GM12892 (cell line): ENCODE measurements at regions not wholly inside any gene's neighbourhood (a gene's known extent, or its start where the extent isn't known, plus 50 kb on each side); places are given as distances from the start of the nearest gene placed in this dataset.
"Not testable (repeated sequence)": the region's sequence is repeated elsewhere in the genome, so short reads cannot be mapped to it uniquely, and the experiment has no call there.

Source experiments
- DNase-seq: peaks from one replicate; pipeline ENCODE4 v3.0.0; 2011; ENCODE audit not compliant: insufficient read length
- FAIRE-seq: peaks from 2 replicates; lab custom pipeline; 2011; peaks lifted over from hg19 to GRCh38; lab: Jason Lieb, UNC
- POLR2A ChIP-seq: IDR thresholded peaks from 2 replicates; pipeline ENCODE4 v1.6.1; 2011; ENCODE audit warnings: low read depth, low read length, control low read depth
- POLR2AphosphoS5 ChIP-seq: IDR thresholded peaks from 2 replicates; pipeline ENCODE4 v1.6.1; 2011; ENCODE audit warnings: low read depth, low read length, control low read depth
- TAF1 ChIP-seq: IDR thresholded peaks from 2 replicates; pipeline ENCODE4 v1.6.1; 2011; ENCODE audit warnings: low read depth, mild to moderate bottlenecking, control low read depth, low read length, borderline replicate concordance

DNA sequence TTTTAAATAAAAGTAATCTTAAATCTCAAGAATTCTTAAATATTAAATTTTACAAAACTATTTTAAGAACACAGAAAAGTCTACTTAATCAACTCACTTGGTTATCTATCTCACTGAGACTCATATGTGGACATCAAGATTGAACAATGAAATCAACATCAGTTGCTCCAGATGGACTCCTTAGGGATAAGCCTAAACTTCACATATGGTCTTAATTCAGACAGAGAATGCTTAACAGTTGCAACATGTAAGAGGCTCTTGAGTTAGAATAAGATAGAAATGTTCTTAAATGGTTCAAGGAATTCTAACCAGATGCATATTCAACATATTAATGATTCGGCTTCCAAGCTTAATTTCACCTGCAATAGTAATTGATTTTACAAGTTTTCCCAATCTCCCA lies 1730.9 kb downstream of the PCDH9 start:
- FAIRE-seq: no peak
- no peak for DNase-seq
- TF ChIP-seq TAF1 (no peak), POLR2A (no peak), POLR2AphosphoS5 (no peak)

DNA sequence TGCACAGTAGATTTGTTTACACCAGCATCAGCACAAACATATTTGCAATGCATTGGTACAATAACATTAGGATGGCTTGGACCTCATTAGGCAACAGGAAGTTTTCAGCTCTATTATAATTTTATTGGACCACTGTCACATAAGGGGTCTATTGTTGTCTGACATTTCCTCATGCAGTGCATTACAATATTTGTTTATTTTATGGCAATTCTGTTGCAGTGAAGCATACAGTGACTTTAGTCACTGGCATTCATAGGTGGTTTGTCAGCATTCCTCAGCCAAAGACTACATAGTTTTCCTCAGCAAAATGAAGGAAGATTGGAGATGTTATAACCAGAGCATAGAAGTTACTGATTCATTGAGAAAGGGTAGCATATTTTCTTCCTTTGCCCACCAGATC lies 1732.9 kb downstream of the PCDH9 start:
- DNase-seq (no peak), FAIRE-seq (no peak)
- TF ChIP-seq POLR2A (no peak), TAF1 (no peak), POLR2AphosphoS5 (no peak)

DNA sequence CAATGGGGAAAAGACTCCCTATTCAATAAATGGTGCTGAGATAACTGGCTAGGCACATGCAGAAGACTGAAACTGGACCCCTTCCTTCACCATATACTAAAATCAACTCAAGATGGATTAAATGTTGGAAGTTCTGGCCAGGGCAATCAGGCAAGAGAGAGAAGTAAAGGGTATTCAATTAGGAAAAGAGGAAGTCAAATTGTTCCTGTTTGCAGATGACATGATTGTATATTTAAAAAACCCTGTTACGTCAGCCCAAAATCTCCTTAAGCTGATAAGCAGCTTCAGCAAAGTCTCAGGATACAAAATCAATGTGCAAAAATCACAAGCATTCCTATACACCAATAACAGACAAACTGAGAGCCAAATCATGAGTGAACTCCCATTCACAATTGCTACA lies 1739.4 kb downstream of the PCDH9 start:
- not testable (repeated sequence) for DNase-seq

DNA sequence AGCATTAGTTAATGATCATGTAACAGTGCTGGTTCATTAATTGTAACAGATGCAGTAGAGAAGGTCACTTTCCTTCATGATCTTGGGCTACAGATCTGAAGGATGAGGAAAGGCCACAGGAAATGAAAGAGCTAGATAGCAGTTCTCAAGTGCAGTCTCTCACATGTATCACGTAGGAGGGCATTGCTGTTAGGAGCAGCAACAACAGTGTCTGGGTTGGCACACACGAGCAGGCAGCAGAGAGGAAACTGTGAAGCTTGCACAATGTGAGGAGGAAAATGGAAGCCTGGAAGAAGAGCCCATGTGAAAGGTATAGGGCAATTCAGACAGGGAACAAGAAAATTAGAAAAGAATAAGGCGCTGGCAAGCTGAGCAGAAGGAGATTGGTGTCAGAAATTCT lies 1741.5 kb downstream of the PCDH9 start:
- no peak for TF ChIP-seq POLR2A
- TF ChIP-seq POLR2AphosphoS5: no peak
- TF ChIP-seq TAF1: no peak
- FAIRE-seq (no peak), DNase-seq (no peak)

More for the DNA sequence above, 1739.4 kb downstream of the PCDH9 start:
- FAIRE-seq: not testable (repeated sequence)

DNA sequence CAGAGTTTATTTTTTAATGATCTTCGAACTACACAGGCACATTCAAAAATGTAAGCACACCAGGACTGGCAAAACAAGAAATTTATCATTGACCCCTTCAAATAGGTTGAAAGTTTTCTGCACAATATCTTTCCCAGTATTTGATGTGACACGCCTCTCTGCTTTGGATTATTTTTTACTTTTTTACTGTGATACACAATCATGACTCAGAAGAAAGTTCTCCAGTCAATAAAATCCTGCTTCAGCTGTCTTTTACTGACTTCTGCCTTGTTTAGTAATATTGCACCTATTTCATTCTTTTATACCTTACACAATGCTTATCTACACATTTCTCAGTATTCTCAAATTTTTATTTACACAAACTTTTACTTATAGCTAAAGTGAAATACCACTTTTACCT lies 1750.4 kb downstream of the PCDH9 start:
- FAIRE-seq (no peak), DNase-seq (no peak)
- TF ChIP-seq POLR2A (no peak), POLR2AphosphoS5 (no peak), TAF1 (no peak)

DNA sequence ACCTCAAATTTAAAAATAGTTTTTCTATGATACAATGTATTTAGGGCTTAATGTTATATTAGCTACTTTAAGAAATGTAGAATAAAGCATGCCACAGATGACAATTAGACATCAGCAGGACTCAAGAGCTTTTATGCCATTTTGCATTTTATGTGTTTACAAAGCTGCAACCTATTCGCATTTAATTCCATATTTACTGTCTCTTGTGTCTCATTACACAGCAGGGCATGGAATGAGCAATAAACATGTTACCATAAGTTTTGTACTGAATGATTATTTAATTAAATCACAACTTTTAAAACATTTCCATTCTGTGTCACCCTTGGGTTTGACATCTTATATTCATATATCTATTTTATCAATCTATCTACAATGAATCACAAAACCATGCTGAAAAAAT lies 1756.9 kb downstream of the PCDH9 start:
- DNase-seq (no peak), FAIRE-seq (no peak)
- TF ChIP-seq POLR2A (no peak), TAF1 (no peak), POLR2AphosphoS5 (no peak)

DNA sequence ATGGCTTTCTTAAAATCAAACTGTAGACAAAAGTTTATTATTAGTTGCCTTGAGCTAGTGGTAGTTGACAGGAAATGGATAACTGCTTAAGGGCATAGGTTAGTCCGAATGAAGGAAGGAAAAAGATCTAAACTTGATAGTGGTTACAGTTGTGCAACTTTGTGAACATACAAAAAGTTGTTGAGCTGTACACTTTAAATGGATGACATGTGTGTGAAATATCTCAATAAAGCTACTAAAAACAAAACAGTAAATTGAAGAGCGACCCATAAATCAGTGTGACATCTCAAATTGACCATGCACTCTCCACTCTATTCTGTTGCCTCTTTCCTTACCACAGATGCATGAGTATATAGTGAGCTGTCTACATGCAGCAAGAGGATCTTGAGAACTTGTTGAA lies 1757.8 kb downstream of the PCDH9 start:
- FAIRE-seq (no peak), DNase-seq (no peak)
- TF ChIP-seq POLR2AphosphoS5 (no peak), TAF1 (no peak), POLR2A (no peak)

DNA sequence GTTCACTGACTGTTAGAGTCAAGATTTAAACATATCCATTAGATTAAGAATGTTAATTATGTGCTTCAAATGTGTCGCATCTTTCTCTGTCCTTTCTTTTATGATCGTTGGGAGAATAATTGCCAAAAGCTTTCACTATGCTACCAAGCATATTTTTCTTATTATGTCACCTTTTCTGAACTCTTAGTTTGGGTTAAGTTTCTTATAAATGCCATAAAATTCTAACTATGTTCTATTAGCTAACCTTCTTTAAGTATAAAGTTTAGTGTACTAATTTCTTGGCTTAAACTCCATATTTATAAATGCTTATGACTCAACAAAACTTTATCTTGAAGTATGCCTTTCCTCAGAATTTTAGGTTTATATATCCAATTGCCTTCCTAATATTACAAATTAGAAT lies 1759.4 kb downstream of the PCDH9 start:
- FAIRE-seq (no peak), DNase-seq (no peak)
- TF ChIP-seq POLR2A: no peak

DNA sequence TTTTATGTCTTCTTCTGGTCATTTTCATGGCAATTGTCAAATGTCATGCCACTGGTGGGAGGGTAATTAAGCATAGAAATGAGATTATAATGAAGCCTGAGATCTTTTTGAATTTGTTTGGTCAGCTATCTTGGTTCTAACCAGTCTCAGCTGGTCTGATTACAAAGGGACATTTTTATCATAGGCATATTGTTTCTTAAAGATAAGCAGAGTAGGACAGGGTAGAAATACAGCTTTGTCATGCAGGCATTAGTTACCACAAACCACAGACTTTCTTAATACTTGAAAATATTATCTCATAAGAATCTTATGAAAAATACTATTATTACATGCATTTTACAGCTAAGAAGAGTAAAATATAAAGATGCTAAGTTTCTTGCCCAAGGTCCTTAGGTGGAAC lies 1761.5 kb downstream of the PCDH9 start:
- no peak for FAIRE-seq
- TF ChIP-seq POLR2AphosphoS5 (no peak), TAF1 (no peak), POLR2A (no peak)
- DNase-seq: no peak

DNA sequence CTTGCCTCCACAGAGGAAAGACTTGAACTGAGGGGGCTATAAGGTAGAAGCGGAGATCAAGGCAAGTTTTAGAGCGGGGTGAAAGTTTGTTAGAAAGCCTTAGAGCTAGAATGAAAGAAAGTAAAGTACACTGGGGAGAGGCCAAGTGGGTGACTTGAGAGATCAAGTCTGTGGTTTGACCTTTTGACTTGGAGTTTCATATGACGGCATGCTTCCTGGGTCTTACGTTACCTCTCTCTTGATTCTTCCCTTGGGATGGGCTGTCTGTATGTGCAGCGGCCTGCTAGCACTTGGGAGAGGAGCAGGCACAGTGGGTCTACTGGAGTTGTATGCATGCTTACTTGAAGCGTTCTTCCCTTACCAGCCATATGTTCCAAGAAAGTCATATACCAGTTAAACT lies 1768.5 kb downstream of the PCDH9 start:
- no peak for FAIRE-seq
- DNase-seq: no peak
- TF ChIP-seq POLR2AphosphoS5: no peak
- no peak for TF ChIP-seq POLR2A
- no peak for TF ChIP-seq TAF1

DNA sequence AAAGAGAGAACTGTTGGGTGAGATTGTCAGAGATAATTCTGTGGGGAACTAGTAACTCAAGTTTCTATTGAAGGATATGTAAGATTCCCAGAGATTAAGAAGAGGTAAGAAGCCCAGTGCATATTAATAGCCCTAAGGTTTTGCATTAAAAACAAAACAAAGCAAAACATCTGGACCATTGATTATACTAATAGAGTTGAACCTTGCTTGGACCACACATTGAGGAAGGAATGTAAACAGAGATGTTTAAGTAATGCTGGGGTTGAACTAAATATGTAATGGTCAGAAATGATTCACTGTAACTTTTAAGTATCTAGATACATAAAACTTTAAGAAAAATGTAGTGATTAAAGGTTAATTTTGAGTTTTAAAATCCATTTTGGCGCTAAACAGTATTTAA lies 1770.0 kb downstream of the PCDH9 start:
- DNase-seq: no peak
- no peak for FAIRE-seq
- TF ChIP-seq POLR2AphosphoS5 (no peak), POLR2A (no peak), TAF1 (no peak)

DNA sequence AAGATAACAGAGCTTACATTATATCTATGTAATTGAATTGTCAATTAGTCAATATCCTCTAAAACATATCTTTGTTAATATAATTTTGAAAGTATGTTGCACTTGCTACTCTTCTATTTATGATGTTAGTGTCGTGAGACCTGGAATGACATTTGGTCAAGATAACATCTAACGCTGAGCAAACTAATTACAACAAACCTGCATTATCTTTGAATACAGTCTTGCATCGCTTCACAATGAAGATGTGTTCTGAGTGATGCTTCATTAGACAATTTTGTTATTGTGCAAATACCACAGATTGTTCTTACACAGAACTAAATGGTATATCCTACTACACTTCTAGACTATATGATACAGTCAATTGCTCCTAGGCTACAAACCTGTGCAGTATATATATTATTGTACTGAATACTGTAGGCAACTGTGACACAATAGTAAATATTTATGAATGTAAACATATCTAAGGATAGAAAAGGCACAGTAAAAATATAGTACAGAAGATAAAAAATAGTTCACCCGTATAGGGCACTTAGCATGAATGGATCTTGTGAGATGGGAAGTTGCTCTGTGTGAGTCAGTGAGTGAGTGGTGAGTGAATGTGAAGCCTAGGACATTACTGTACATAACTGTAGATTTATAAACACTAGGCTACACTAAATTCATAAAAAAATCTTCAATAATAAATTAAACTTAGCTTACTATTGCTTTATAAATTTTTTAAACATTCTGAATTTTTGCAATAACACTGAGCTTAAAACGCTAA lies 1773.8 kb downstream of the PCDH9 start:
- TF ChIP-seq TAF1: no peak
- TF ChIP-seq POLR2AphosphoS5: no peak
- TF ChIP-seq POLR2A: no peak
- DNase-seq: no peak
- no peak for FAIRE-seq
